GM21825 (cell line): ENCODE measurements at regions not wholly inside any gene's neighbourhood (a gene's known extent, or its start where the extent isn't known, plus 50 kb on each side); places are given as distances from the start of the nearest gene placed in this dataset.
"Not testable (repeated sequence)": the region's sequence is repeated elsewhere in the genome, so short reads cannot be mapped to it uniquely, and the experiment has no call there.

Source experiments
- ATAC-seq: cut with Tn5 transposase; IDR thresholded peaks from one replicate; pipeline ENCODE4 v1.9.1; 2021; ENCODE audit warnings: mild to moderate bottlenecking, moderate library complexity; ENCODE audit not compliant: unreplicated experiment

DNA sequence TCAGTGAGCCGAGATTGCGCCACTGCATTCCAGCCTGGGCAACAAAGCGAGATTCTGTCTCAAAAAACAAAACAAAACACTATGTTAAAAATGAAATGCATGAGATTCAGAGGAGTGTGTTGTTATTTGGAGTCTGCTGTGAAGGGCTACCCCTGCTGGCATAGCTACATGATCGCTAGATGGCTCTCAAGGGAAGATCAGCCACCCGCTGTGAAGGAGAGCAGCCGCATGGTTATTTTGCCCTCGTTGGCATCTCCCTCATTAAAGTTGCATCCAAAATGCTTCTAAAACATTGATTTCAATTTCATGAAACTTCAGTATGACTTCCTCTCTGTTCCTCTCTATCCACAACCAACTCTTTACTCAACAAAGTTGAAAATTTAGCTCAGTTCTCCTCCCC lies 54.8 kb upstream of the NDUFV2 start:
- no peak for ATAC-seq

DNA sequence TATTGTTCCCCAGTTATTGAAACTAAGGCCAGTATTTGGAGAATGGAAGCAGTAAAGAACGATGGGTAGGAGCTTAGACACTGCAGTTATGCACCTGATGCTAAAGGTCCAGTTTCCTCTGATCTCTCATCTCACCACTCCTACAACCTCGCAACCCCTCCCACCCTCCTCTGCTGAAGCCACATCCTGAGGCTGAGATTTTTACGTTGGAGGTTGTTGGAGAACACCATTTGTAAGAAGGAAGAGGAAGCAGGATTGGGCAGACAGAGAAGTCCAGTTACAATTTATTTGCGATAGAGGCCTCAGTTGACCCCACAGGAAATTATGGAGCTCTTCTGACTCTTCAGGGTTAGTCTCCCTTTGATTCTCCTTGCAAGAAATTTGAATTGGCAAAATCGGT lies 54.3 kb upstream of the NDUFV2 start:
- ATAC-seq: no peak

DNA sequence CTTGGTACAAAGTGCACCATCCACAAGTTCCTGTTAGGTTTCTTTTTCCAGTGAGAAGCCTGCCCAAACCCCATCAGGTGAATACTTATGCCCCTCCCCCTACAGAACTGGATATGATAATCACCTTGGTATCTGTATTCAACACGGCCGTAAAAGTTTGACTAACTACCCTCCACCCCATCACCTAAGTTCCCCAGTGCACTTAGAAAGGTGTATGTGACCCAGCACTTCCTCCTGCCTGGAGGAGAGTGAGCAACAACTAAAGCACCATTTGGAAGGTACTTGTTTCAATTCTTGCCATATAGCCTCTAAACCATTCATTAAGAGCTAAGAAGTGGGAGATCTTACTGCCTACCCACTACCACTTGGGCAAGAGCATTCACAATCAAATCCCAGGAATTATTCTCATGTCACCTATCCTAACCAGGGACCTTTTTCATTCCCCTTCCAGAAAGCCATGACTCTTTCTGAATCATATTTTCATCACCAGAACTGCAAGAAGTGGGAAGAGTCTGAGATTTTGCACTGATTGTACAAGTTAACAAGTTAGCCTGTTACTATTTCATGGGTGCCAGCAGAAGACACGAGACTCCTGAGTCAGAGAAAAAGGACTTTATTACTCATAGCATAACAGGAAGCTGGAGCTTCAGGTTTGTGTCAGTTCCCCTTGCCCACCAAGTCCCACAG lies 53.5 kb upstream of the NDUFV2 start:
- peak; percentile 58 for ATAC-seq

DNA sequence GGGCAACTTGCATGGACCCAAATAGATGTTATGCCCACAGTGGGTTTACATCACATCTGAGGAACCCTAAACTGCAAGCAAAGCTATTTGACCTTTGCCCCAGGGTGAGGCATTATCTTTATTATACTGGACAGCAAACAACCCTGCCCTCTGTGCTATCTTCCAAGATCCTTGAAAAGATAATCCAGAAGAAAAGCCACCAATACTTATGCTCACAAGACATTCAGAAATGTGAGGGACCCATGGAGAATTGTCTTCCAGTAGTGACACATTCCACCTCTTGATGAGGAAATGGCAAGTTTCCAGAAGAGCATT lies 53.0 kb upstream of the NDUFV2 start:
- no peak for ATAC-seq

DNA sequence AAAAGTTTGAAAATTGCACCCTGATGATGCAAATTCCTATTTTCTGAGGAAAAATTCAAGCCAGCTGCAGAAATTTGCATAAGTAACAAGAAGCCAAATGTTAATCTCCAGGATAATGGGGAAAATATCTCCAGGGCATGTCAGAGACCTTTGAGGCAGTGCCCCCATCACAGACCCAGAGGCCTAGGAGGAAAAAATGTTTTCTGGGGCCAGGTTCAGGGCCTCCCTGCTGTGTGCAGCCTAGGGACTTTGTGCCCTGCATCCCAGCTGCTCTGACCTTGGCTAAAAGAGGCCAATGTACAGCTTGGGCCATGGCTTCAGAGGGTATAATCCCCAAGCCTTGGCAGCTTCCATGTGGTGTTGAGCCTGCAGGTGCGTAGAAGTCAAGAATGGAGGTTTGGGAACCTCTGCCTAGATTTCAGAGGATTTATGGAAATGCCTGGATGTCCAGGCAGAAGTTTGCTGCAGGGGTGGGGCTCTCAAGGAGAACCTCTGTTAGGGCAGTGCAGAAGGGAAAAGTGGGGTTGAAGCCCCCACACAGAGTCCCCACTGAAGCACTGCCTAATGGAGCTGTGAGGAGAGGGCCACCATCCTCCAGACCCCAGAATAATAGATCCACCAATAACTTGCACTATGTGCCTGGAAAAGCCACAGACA lies 51.7 kb upstream of the NDUFV2 start:
- not testable (repeated sequence) for ATAC-seq
